PC-3 (cell line): ENCODE measurements at regions not wholly inside any gene's neighbourhood (a gene's known extent, or its start where the extent isn't known, plus 50 kb on each side); places are given as distances from the start of the nearest gene placed in this dataset.

Source experiments
- EZH2 ChIP-seq: fragments of 300-600 bp; sonication (generic); IDR thresholded peaks from one replicate; pipeline ENCODE4 v1.6.1; 2017; ENCODE audit warnings: antibody characterized with exemption, mild to moderate bottlenecking, low read length; ENCODE audit not compliant: unreplicated experiment
- TF ChIP-seq, protein P1 (sequence below): fragments of 300-600 bp; sonication (generic); conservative IDR thresholded peaks from 2 replicates; pipeline ENCODE4 v1.5.1; 2017; ENCODE audit warnings: antibody characterized with exemption, low read depth, mild to moderate bottlenecking, low read length

DNA sequence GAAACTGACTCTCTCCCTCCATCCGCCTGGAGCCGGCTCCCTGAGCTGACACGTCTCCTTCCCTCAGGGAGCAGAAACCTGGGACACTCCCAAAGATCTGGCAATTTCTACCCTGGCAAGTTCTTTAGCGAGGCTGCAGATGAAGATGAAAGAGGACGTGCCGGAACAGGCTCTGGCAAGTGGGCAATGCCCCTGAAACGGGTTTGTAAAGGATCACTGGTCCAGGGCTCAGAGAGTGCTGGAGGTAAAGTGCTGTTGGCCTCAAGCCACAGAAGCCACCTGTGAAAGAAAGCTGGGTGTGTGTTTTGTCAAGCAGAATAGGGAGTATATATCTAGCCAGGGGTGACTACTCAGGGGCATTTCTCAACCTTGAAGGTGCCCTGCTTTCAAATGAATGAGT lies 131.4 kb upstream of the ATP6AP2 start:
- TF ChIP-seq, protein P1, sequence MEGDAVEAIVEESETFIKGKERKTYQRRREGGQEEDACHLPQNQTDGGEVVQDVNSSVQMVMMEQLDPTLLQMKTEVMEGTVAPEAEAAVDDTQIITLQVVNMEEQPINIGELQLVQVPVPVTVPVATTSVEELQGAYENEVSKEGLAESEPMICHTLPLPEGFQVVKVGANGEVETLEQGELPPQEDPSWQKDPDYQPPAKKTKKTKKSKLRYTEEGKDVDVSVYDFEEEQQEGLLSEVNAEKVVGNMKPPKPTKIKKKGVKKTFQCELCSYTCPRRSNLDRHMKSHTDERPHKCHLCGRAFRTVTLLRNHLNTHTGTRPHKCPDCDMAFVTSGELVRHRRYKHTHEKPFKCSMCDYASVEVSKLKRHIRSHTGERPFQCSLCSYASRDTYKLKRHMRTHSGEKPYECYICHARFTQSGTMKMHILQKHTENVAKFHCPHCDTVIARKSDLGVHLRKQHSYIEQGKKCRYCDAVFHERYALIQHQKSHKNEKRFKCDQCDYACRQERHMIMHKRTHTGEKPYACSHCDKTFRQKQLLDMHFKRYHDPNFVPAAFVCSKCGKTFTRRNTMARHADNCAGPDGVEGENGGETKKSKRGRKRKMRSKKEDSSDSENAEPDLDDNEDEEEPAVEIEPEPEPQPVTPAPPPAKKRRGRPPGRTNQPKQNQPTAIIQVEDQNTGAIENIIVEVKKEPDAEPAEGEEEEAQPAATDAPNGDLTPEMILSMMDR: no peak
- no peak for TF ChIP-seq EZH2
